ENCODE measurements at regions not wholly inside any gene's neighbourhood (a gene's known extent, or its start where the extent isn't known, plus 50 kb on each side); places are given as distances from the start of the nearest gene placed in this dataset.
"Not testable (repeated sequence)": the region's sequence is repeated elsewhere in the genome, so short reads cannot be mapped to it uniquely, and the experiment has no call there.

DNA sequence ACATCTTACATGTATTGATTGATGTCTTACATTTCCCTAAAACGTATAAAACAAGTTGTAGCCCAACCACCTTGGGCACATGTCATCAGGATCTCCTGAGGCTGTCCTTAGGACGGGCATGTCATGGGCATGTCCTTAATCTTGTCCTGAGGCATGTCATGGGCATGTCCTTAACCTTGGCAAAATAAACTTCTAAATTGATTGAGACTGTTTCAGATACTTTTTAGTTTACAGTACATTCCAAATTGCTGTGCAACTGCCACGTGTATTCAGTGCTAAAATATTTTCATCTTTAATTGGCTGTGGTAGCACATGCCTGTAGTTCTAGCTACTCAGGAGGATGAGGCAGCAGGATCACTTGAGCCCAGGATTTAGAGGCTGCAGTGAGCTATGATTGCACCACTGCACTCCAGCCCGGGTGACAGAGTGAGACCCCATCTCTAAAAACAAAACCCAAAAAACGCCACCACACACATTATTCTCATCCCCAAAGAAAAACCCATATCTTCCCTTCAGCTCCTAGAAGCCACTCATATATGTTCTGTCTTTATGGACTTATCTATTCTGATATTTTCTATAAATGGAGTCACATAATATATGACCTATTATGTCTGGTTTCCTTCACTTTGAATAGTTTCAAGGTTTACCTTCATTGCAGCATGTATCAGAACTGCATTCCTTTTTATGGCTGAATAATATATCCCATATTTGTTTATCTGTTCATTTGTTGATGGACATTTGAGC is 96.0 kb upstream of the BTG3 start:
- TF ChIP-seq EZH2phosphoT487 (IDR thresholded peaks at IDR 0.05; ENCODE audit: insufficient read depth, low read depth) (no peak), EZH2 (IDR thresholded peaks at IDR 0.05; ENCODE audit: insufficient read depth, poor library complexity, severe bottlenecking) (no peak)
- no peaks in the 10 kb centered on the region for H3K79me2 ChIP-seq (ENCODE audit: insufficient read depth)
- H3K4me2 ChIP-seq (ENCODE audit: unreplicated experiment) = no peak overlapping the region
- H3K9me3 ChIP-seq (ENCODE audit: low read depth) = no peaks in the 10 kb centered on the region
- H3K9ac ChIP-seq = no peak overlapping the region
- H3K36me3 ChIP-seq (ENCODE audit: low read depth) = no peaks in the 10 kb centered on the region
- no peaks in the 10 kb centered on the region for H4K20me1 ChIP-seq (ENCODE audit: insufficient read depth)
- 14 to 15% methylated on average over 5 of the region's 5 CpGs for WGBS, 2 experiments (ENCODE audit: low coverage in 1 of 2, low lambda C conversion rate in 2 of 2, missing lambda C conversion rate in 2 of 2)
- H3F3A ChIP-seq (ENCODE audit: insufficient read depth) = no peaks in the 10 kb centered on the region
- no peak overlapping the region for H3K4me3 ChIP-seq
- in situ Hi-C loops (cut with MboI) = no loop called here
- no peak for DNase-seq
- H3K27ac ChIP-seq = no peak overlapping the region
- H3K9me2 ChIP-seq (ENCODE audit: insufficient read depth) = no peaks in the 10 kb centered on the region
- no peaks in the 10 kb centered on the region for H3K27me3 ChIP-seq (replicated peaks; ENCODE audit: insufficient read depth)
- 0 out of 2 replicates have a peak overlapping the region, but pooled peaks have one; percentile 45 for H2AFZ ChIP-seq
- no peaks in the 10 kb centered on the region for H3K4me1 ChIP-seq (ENCODE audit: insufficient read depth)

DNA sequence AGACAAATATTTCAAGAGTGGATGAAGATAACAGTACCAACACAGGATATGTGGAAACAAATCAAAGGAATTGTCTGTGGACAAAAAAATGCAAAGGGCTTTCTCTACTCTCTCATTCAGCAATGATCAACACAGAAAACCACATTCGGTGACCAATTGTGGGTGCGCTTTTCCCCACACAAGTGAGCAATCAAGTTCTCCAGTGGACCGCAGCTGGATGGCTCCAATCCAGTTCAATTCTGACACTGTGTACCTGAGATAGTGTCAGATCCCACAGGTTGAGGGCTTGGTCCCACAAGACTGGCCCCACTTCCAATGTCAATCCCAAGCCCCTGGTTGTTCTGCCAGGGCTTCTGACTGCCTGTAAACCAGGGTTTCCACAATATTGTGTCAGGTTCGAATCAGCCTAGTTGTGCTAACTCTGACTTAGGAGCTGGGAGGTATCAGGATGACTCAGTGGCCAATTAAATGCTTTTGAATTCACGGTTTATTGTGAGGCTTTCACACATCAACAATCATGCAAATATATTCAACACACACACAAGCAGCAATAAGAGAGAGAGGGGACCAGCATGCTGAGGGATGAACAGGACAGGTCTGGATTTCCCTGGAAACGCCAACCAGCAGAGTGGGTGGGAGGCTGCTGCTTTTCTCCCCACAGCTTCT is 87.0 kb upstream of the BTG3 start:
- Histone ChIP-seq H2AFZ (no peak overlapping the region), H3K79me2 (ENCODE audit: insufficient read depth) (no peaks in the 10 kb centered on the region), H3K27me3 (replicated peaks; ENCODE audit: insufficient read depth) (no peaks in the 10 kb centered on the region), H4K20me1 (ENCODE audit: insufficient read depth) (no peaks in the 10 kb centered on the region), H3F3A (ENCODE audit: insufficient read depth) (no peaks in the 10 kb centered on the region), H3K4me1 (ENCODE audit: insufficient read depth) (no peaks in the 10 kb centered on the region), H3K4me2 (ENCODE audit: unreplicated experiment) (no peak overlapping the region), H3K4me3 (no peak overlapping the region), H3K27ac (no peak overlapping the region), H3K9ac (no peak overlapping the region), H3K36me3 (ENCODE audit: low read depth) (no peaks in the 10 kb centered on the region), H3K9me2 (ENCODE audit: insufficient read depth) (no peaks in the 10 kb centered on the region), H3K9me3 (ENCODE audit: low read depth) (no peaks in the 10 kb centered on the region)
- in situ Hi-C loops (cut with MboI) = no loop called here
- TF ChIP-seq EZH2 (IDR thresholded peaks at IDR 0.05; ENCODE audit: insufficient read depth, poor library complexity, severe bottlenecking) = no peak
- no peak for TF ChIP-seq EZH2phosphoT487 (IDR thresholded peaks at IDR 0.05; ENCODE audit: insufficient read depth, low read depth)
- no peak for DNase-seq
- 51 to 62% methylated on average over 6 of the region's 6 CpGs for WGBS, 2 experiments (ENCODE audit: low coverage in 1 of 2, low lambda C conversion rate in 2 of 2, missing lambda C conversion rate in 2 of 2)

DNA sequence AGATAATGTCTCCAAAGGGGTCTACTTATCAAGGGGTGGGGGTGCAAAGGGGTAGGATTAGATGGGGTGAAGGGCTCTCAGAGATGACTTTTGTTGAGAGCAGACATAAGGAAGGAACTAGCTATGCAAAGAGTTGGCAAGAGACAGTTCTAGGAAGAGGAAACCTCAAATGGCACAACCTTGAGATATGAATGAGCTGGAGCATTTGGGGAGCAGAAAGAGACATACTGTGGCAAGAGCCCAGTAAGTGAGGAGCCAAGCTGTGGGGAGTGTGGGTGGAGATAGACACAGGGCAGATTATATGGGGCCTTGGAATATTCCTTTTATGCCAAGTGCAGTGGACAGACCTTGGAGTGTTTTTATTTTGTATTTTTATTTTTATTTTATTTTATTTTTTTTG is 84.8 kb upstream of the BTG3 start:
- no peaks in the 10 kb centered on the region for H3K9me3 ChIP-seq (ENCODE audit: low read depth)
- DNase-seq = no peak
- H4K20me1 ChIP-seq (ENCODE audit: insufficient read depth) = no peaks in the 10 kb centered on the region
- H3K27ac ChIP-seq = no peak overlapping the region
- H3F3A ChIP-seq (ENCODE audit: insufficient read depth) = no peaks in the 10 kb centered on the region
- TF ChIP-seq EZH2phosphoT487 (IDR thresholded peaks at IDR 0.05; ENCODE audit: insufficient read depth, low read depth) (no peak), EZH2 (IDR thresholded peaks at IDR 0.05; ENCODE audit: insufficient read depth, poor library complexity, severe bottlenecking) (no peak)
- H2AFZ ChIP-seq = no peak overlapping the region
- H3K27me3 ChIP-seq (replicated peaks; ENCODE audit: insufficient read depth) = no peaks in the 10 kb centered on the region
- in situ Hi-C loops (cut with MboI) = no loop called here
- H3K9ac ChIP-seq = no peak overlapping the region
- no peaks in the 10 kb centered on the region for H3K9me2 ChIP-seq (ENCODE audit: insufficient read depth)
- no peaks in the 10 kb centered on the region for H3K79me2 ChIP-seq (ENCODE audit: insufficient read depth)
- H3K36me3 ChIP-seq (ENCODE audit: low read depth) = no peaks in the 10 kb centered on the region
- H3K4me1 ChIP-seq (ENCODE audit: insufficient read depth) = no peaks in the 10 kb centered on the region
- no peak overlapping the region for H3K4me2 ChIP-seq (ENCODE audit: unreplicated experiment)
- no peak overlapping the region for H3K4me3 ChIP-seq

GRCh38 chr21:17694416-17694815 is 81.7 kb upstream of the BTG3 start:
- H3K27me3 ChIP-seq (replicated peaks; ENCODE audit: insufficient read depth); H3K4me2 ChIP-seq (ENCODE audit: unreplicated experiment); H3K36me3 ChIP-seq (ENCODE audit: low read depth); H3K9me2 ChIP-seq (ENCODE audit: insufficient read depth); H2AFZ ChIP-seq; H3F3A ChIP-seq (ENCODE audit: insufficient read depth); H3K4me1 ChIP-seq (ENCODE audit: insufficient read depth); in situ Hi-C loops (cut with MboI); H3K79me2 ChIP-seq (ENCODE audit: insufficient read depth); H3K9ac ChIP-seq; H4K20me1 ChIP-seq (ENCODE audit: insufficient read depth); H3K9me3 ChIP-seq (ENCODE audit: low read depth); H3K27ac ChIP-seq; H3K4me3 ChIP-seq; DNase-seq: not testable (repeated sequence)
- WGBS, 2 experiments (ENCODE audit: low coverage in 1 of 2, low lambda C conversion rate in 2 of 2, missing lambda C conversion rate in 2 of 2) = 57 to 62% methylated on average over 9 of the region's 9 CpGs

All from GM23248 (cell line).